HEK293 (cell line): ENCODE measurements at regions not wholly inside any gene's neighbourhood (a gene's known extent, or its start where the extent isn't known, plus 50 kb on each side); places are given as distances from the start of the nearest gene placed in this dataset.

Experiments
- CTCF ChIP-seq: fragments of 450-650 bp; formaldehyde crosslinking; IDR thresholded peaks from 2 replicates; pipeline ENCODE4 v1.5.1; 2016; ENCODE audit warnings: missing biosample characterization, missing genetic modification characterization
- GLI4 ChIP-seq: fragments of 450-650 bp; formaldehyde crosslinking; IDR thresholded peaks from 2 replicates; pipeline ENCODE4 v1.5.1; 2016; ENCODE audit warnings: missing biosample characterization, missing genetic modification characterization
- RBAK ChIP-seq: fragments of 450-650 bp; formaldehyde crosslinking; IDR thresholded peaks from 2 replicates; pipeline ENCODE4 v1.5.1; 2016; ENCODE audit warnings: missing biosample characterization, missing genetic modification characterization
- ZNF488 ChIP-seq: fragments of 450-650 bp; formaldehyde crosslinking; IDR thresholded peaks from 2 replicates; pipeline ENCODE4 v1.5.1; 2016; ENCODE audit warnings: missing biosample characterization, missing genetic modification characterization
- ZNF571 ChIP-seq: fragments of 450-650 bp; formaldehyde crosslinking; IDR thresholded peaks from 2 replicates; pipeline ENCODE4 v1.5.0; 2017; ENCODE audit warnings: missing biosample characterization, missing genetic modification characterization

- TF ChIP-seq ZNF571 (tag by site-specific recombination) (no peak), CTCF (tag by site-specific recombination) (no peak), ZNF488 (no peak), RBAK (tag by site-specific recombination) (no peak), GLI4 (no peak)
Observed at GRCh38 chr10:121138918-121139317, 287.8 kb downstream of the WDR11 start.
